ENCODE measurements at regions not wholly inside any gene's neighbourhood (a gene's known extent, or its start where the extent isn't known, plus 50 kb on each side); places are given as distances from the start of the nearest gene placed in this dataset.

- TF ChIP-seq ZNF510 (tag by site-specific recombination; IDR thresholded peaks at IDR 0.05; ENCODE audit: insufficient replicate concordance) (no peak), ZNF670 (tag by site-specific recombination; IDR thresholded peaks at IDR 0.05; ENCODE audit: low read depth) (no peak), ZNF18 (tag by site-specific recombination; IDR thresholded peaks at IDR 0.05) (no peak), ZBTB48 (tag by site-specific recombination; IDR thresholded peaks at IDR 0.05) (no peak), ZNF664 (tag by site-specific recombination; IDR thresholded peaks at IDR 0.05) (no peak), ZSCAN23 (tag by site-specific recombination; IDR thresholded peaks at IDR 0.05) (no peak), ZNF148 (tag by site-specific recombination; IDR thresholded peaks at IDR 0.05; ENCODE audit: borderline replicate concordance) (no peak), OSR2 (tag by site-specific recombination; IDR thresholded peaks at IDR 0.05) (no peak)
- no peak overlapping the region for H3K4me3 ChIP-seq (ENCODE audit: low read depth, low read length)
- CTCF ChIA-PET: no interaction called here
- H3K27ac ChIP-seq (ENCODE audit: extremely low read depth, low read depth, low read length): no peak overlapping the region
- H3K36me3 ChIP-seq (ENCODE audit: control insufficient read depth in 2 of 2, insufficient read depth in 1 of 2, low read length in 2 of 2): no peaks in the 10 kb centered on the region
- POLR2A ChIA-PET: no interaction called here
- no peaks in the 10 kb centered on the region for H3K4me1 ChIP-seq (ENCODE audit: control insufficient read depth, insufficient read depth, low read length)
- no peaks in the 10 kb centered on the region for H3K9me3 ChIP-seq (ENCODE audit: control insufficient read depth, insufficient read depth, low read depth, low read length)
Observed at GRCh38 chr10:110378006-110378405, 73.3 kb upstream of the SMNDC1 start.

- no peak overlapping the region for H3K4me3 ChIP-seq (ENCODE audit: low read depth, low read length)
- no peaks in the 10 kb centered on the region for H3K9me3 ChIP-seq (ENCODE audit: control insufficient read depth, insufficient read depth, low read depth, low read length)
- ChIA-PET POLR2A (no interaction called here), CTCF (no interaction called here)
- no peaks in the 10 kb centered on the region for H3K4me1 ChIP-seq (ENCODE audit: control insufficient read depth, insufficient read depth, low read length)
- no peaks in the 10 kb centered on the region for H3K36me3 ChIP-seq (ENCODE audit: control insufficient read depth in 2 of 2, insufficient read depth in 1 of 2, low read length in 2 of 2)
- no peak overlapping the region for H3K27ac ChIP-seq (ENCODE audit: extremely low read depth, low read depth, low read length)
- no peak for TF ChIP-seq ZNF133 (tag by site-specific recombination; IDR thresholded peaks at IDR 0.05)
- TF ChIP-seq EGR2 (tag by site-specific recombination; IDR thresholded peaks at IDR 0.05; ENCODE audit: low read depth): peak; percentile 90
- TF ChIP-seq ZNF645 (tag by site-specific recombination; IDR thresholded peaks at IDR 0.05): no peak
- no peak for TF ChIP-seq ZNF510 (tag by site-specific recombination; IDR thresholded peaks at IDR 0.05; ENCODE audit: insufficient replicate concordance)
- no peak for TF ChIP-seq REST (tag by site-specific recombination; IDR thresholded peaks at IDR 0.05)
- 0 out of 2 replicates have a peak, but pooled peaks have one; percentile 43 for TF ChIP-seq MZF1 (tag by site-specific recombination; IDR thresholded peaks at IDR 0.05; ENCODE audit: borderline replicate concordance)
- no peak for TF ChIP-seq ZNF132 (tag by site-specific recombination; IDR thresholded peaks at IDR 0.05; ENCODE audit: borderline replicate concordance)
- no peak for TF ChIP-seq ZNF707 (tag by site-specific recombination; IDR thresholded peaks at IDR 0.05)
- peak; percentile 74 for TF ChIP-seq ZFHX2 (tag by site-specific recombination; conservative IDR thresholded peaks at IDR 0.05)
- TF ChIP-seq ZNF211 (tag by site-specific recombination; IDR thresholded peaks at IDR 0.05; ENCODE audit: low read depth): no peak
- no peak for TF ChIP-seq ZNF830 (tag by site-specific recombination; IDR thresholded peaks at IDR 0.05; ENCODE audit: low read depth)
- no peak for TF ChIP-seq ZXDB (tag by site-specific recombination; IDR thresholded peaks at IDR 0.05)
- TF ChIP-seq ZBTB17 (tag by site-specific recombination; IDR thresholded peaks at IDR 0.05): no peak
- no peak for TF ChIP-seq INSM2 (tag by site-specific recombination; IDR thresholded peaks at IDR 0.05)
Observed at GRCh38 chr10:110378533-110379108, 73.9 kb upstream of the SMNDC1 start.
